ENCODE measurements at regions not wholly inside any gene's neighbourhood (a gene's known extent, or its start where the extent isn't known, plus 50 kb on each side); places are given as distances from the start of the nearest gene placed in this dataset.

GRCh38 chr9:135000647-135001245, 83.0 kb upstream of the FCN1 start:
- TF ChIP-seq CTCF (IDR thresholded peaks at IDR 0.05) (no peak), POLR2A (IDR thresholded peaks at IDR 0.05) (no peak)
